GM21447 (cell line): ENCODE measurements at regions not wholly inside any gene's neighbourhood (a gene's known extent, or its start where the extent isn't known, plus 50 kb on each side); places are given as distances from the start of the nearest gene placed in this dataset.

Experiments used
- ATAC-seq: cut with Tn5 transposase; IDR thresholded peaks from one replicate; pipeline ENCODE4 v1.9.1; 2021; ENCODE audit not compliant: unreplicated experiment

DNA sequence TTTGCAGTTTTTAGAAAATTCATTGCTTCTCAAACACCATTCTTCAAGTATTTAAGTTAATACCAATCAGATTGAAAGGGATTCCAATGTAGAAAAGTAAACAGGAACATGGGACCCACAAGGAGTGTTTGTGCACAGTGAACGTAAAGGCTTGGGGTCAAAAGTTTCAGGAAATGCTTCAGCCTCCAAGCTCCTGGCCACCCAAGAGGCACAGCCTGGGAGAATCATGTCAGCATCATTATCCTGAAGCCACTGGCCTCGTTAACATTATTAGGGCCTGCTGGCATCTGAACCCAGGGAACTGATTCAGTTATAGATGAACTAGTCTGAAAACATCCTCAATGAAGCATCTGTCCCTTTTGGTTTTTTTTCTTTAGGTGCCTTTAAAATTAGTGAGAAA, 122.9 kb downstream of the NXNL2 start:
- no peak for ATAC-seq

GRCh38 chr9:88658311-88658822, 123.4 kb downstream of the NXNL2 start:
- no peak for ATAC-seq

GRCh38 chr9:88659126-88659525, 124.1 kb downstream of the NXNL2 start:
- no peak for ATAC-seq

- no peak for ATAC-seq
Observed at GRCh38 chr9:88660611-88661010, 125.6 kb downstream of the NXNL2 start.

- ATAC-seq: no peak
Observed at GRCh38 chr9:88661759-88662158, 126.8 kb downstream of the NXNL2 start.

GRCh38 chr9:88663771-88664419, 128.9 kb downstream of the NXNL2 start:
- no peak for ATAC-seq

DNA sequence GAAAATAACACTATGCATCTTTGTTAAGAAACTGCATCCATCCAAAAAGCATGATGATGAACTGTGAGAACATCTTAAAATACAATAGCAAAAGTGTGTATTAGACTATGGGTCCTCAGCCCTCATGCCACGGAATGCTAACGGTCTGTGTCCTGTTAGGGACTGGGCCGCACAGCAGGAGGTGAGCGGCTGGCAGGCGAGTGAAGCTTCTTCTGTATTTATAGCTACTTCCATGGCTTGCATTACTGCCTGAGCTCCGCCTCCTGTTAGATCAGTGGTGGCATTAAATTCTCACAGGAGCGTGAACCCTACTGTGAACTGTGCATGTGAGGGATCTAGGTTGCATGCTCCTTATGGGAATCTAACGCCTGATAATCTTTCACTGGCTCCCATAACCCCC, 129.8 kb downstream of the NXNL2 start:
- no peak for ATAC-seq

GRCh38 chr9:88672874-88673689, 138.1 kb downstream of the NXNL2 start:
- no peak for ATAC-seq

GRCh38 chr9:88673886-88674285, 138.9 kb downstream of the NXNL2 start:
- ATAC-seq: no peak

GRCh38 chr9:88676644-88677043, 141.7 kb downstream of the NXNL2 start:
- no peak for ATAC-seq

- ATAC-seq: no peak
Observed at GRCh38 chr9:88678008-88678407, 143.0 kb downstream of the NXNL2 start.

GRCh38 chr9:88678431-88678830, 143.5 kb downstream of the NXNL2 start:
- no peak for ATAC-seq

DNA sequence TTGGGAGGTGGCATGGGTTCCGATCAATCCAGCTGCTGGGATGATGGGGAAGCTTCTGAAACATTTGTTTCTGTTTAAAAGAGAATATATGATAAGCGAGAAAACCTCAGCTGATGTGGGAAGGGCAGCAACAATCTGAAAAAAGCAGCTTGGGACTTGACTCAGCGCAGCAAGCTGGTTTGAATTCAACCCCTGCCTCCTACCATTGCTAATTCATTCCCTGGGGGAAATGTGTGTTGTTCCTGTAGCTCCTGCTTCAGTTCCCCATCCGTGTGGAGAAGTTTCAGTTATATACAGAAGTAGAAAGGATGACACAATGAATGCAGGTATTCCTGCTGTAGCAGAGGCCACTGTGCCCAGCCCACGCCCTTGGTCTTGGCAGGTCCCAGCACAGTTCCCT, 145.1 kb downstream of the NXNL2 start:
- ATAC-seq: no peak

DNA sequence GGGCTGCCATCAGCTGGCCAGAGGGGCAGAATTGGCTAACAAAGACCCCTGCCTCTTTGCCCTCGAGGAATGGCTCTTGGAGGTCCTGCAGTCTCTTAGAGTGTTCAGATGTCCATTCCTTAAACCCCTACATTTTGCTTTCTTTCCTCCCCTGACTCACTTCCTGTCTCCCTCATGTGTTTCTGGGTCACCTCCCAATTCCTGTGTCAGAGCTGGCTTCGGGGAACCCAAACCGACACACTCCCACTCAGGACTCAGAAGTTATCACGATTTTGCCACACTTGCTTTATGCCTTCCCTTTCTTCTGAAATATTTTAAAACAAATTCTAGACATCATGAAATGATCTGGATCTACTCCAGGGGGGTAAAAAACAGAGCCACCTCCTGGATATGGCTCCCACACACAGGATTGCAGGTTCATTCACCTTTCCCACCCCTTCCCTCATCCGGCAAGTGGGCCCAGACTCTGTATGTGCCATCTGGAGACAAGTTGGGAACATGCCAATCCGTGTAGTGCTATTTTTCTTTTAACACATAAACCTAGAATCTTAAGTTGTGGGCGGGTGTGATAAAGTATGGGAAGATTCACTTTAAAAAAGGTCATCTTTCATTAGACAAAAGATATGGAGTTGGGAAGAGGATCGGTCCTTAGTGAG, 145.7 kb downstream of the NXNL2 start:
- ATAC-seq: no peak

DNA sequence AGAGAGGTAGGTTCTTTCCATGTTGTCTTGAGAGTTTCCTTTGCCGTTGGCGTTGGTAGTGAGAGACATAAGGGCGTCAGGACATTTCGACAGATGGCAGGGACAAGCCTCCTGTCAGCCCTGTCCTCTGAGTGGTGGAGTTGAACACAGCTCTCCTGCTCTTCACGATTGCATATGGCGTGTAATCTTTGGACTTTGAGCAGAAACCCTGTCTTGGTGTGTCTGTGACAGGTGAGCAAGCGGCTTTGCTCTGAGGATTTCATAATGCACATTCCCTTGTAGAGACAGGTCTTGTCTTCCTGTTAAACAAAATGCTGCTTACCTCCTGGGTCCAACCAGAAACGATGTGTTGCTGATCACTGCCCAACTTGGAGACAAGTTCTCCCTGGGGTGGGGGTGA, 146.5 kb downstream of the NXNL2 start:
- ATAC-seq: no peak

- no peak for ATAC-seq
Observed at GRCh38 chr9:88682431-88682831, 147.5 kb downstream of the NXNL2 start.

DNA sequence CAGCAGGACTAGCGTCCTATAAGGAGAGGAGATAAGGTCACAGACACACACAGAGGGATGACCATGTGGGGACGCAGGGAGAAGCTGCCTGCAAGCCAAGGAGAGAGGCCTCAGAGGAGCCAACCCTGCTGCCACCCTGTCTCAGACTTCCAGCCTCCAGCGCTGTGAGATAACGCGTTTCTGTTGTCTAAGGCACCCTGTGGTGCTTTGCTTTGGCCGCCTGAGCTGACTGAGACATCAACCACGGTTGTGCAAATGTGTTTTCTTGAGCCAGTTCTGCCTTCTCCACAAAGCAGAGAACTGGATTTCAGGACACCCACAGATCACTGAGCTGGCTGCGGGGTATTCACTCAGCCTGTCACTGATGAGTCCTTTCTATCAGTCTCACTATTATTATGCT, 149.1 kb downstream of the NXNL2 start:
- ATAC-seq: no peak

- ATAC-seq: no peak
Observed at GRCh38 chr9:88684845-88685244, 149.9 kb downstream of the NXNL2 start.

DNA sequence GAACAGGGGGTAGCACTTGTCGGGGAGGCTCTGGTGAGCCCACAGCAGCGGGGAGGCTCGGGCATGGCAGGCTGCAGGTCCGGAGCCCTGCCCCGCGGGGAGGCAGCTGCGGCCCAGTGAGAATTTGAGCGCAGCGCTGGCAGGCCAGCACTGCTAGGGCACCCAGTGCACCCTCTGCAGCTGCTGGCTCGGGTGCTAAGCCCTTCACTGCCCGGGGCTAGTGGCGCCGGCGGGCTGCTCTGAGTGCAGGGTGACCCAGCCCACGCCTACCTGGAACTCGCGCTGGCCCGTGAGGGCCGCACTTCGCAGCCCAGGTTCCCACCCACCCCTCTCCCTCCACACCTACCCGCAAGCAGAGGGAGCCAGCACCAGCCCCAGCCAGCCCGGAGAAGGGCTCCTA, 151.0 kb downstream of the NXNL2 start:
- ATAC-seq: no peak

DNA sequence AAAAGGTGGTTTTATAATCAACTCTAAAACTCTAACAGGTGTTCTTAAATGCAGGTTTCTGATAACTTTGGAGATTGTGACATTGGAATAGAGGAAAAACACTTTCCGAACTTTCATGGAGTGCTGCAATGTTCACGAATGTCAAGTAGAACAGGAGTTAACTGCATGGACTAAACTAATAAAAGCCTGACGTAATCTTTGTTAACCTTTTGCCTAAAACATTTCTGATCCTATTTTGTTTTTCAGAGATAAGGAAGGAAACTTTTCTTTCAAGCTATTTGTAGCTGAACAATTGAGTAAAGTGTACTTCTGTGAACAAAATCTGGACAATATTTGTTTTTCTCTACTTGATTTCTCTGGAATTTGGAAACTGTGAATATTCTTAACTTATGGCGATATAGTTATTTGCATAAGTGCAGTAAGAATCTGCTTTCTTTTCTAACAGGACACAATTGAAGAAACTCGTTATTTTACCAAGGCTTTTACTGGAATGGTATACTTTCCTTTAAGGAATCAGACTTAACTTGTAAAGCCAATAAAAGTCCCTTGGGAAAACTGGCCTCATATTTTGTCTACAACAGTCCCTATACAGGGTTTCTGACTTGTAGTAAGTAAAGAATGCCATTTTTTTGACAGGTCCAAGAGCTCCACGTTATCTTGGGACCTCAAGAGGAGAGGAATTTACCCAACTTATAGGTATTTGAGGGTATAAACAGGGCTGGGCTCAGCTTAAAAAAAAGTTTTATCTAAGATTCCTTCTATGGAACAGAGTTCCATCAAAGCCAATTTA, 154.7 kb downstream of the NXNL2 start:
- no peak for ATAC-seq

DNA sequence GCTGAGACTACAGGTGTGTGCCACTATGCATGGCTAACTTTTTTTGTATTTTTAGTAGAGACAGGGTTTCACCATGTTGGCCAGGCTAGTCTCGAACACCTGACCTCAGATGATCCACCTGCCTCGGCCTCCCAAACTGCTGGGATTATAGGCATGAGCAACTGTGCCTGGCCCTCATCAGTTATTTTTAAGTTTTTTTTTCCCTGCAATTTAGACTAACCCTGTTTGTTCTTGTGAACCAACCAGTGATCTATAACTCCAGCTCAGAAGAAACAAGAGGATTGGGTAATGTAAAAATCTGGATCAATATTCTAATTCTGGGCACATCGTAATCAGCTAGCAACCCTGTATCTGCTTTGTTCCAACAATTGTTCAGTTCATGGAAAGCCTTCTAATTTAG, 155.7 kb downstream of the NXNL2 start:
- ATAC-seq: no peak
